Activated CD8-positive, alpha-beta memory T cell treated with anti-CD3 and anti-CD28 coated beads for 48 hours (primary cell): ENCODE measurements at regions not wholly inside any gene's neighbourhood (a gene's known extent, or its start where the extent isn't known, plus 50 kb on each side); places are given as distances from the start of the nearest gene placed in this dataset.
"Not testable (repeated sequence)": the region's sequence is repeated elsewhere in the genome, so short reads cannot be mapped to it uniquely, and the experiment has no call there.

ENCODE experiments used
- DNase-seq, 3 experiments: peaks; one replicate each; pipeline ENCODE4 v3.0.0-alpha.2; 2020; ENCODE audit warnings: low read depth in 2 of 3, low spot score in 2 of 3

DNA sequence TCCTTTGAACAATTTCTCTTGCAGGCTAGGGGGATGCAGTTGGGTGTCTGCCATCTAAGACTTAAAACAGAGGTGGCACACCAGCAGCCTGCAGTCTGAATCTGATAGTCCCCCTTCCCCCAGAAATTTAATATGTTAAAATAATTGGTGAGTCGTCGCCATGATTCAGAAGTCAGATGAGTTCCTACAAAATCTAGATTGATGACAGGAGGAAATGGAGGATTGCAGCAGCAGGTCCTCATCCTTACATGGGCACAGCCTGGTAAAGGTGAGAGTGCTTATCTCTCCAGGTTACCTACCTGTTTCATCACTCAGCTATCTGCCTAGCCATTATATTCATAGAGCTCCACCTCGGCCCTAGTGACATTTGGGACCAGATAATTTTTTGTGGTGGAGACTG is 112.3 kb downstream of the PCSK1 start:
- DNase-seq: no peak

DNA sequence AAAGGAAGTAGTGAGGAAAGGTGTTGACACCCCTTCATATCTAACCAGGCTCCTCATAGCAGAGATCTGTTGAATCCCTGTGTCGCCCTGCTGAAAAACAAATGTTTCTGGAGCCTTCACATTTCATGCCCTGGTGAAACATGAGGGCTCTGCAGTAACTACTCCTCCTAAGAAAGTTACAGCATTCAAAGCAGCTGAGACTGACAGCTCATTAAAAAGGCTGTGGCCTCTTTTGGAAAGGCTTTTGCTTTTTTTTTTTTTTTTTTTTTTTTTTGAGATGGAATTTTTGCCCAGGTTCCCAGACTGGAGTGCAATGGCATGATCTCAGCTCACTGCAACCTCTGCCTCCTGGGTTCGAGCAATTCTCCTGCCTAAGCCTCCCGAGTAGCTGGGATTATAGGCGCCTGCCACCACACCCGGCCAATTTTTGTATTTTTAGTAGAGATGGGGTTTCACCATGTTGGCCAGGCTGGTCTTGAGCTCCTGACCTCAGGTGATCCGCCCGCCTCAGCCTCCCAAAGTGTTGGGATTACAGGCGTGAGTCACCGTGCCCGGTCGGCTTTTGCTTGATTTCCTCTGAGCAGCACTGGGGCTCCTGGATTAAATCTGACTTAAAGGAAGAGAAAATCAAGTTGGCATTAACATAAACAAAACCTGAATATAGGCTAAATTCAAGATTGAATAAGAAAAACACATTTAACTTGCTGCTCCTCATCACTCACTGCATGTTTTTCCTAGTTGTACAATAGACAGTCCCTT is 112.9 kb downstream of the PCSK1 start:
- DNase-seq: not testable (repeated sequence)

DNA sequence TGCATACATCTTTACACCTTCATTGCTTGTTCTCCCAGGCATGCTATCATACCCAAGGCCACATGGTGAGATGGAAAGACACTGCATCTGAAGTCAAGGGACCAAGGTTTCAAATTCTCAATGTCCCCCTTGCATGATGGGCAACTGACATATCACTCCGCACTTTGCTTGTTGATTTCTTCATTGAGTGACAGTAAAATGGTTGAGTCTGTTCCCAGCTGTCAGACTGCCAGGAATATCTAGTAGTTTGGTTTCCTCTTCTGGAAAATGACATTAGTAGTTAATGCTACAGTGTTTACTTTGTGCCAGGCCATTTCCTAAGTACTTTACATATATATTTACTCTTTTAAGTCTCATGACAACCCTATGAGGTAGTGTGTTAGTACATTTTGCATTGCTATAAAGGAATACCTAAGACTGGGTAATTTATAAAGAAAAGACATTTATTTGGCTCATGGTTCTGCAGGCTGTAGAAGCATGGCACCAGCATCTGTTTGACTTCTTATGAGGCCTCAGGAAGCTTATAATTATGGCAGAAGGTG is 114.4 kb downstream of the PCSK1 start:
- no peak for DNase-seq

DNA sequence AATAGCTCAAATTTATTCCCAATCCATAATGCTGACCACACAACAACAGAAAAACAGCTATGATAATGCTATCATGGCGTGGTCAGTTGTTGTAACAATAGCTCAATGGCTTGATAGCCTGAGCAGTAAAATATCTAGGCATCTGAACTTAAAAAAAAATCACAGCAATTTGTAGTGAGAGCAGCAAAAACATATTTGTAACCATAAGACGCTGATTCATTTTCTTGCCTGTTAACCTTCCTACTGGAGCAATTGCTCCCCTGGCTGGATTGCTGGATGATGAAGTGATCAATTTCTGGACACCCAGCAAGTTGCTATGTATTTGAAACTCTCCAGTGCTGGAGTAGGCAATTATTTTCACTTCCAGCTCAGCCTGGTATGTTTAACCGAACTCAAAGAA is 115.1 kb downstream of the PCSK1 start:
- DNase-seq: no peak

DNA sequence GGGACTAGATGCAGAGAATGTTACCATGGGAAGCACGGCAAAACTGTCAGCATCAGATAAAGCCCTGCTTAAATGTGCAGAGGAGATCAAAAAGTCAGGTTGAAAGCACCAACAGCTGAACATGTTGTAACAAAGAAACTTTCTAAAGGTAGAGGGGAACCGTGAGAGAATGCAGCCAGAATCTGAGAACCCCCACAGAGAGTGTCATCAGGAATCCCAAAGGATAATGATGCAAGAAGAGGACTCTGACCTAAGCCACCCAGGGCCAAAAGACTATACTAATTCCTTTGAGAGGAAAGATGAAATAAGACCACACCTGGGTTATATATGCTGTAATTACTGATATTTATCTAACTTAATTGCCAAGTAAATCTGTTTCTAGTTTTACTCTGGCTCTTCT is 116.6 kb downstream of the PCSK1 start:
- no peak for DNase-seq

DNA sequence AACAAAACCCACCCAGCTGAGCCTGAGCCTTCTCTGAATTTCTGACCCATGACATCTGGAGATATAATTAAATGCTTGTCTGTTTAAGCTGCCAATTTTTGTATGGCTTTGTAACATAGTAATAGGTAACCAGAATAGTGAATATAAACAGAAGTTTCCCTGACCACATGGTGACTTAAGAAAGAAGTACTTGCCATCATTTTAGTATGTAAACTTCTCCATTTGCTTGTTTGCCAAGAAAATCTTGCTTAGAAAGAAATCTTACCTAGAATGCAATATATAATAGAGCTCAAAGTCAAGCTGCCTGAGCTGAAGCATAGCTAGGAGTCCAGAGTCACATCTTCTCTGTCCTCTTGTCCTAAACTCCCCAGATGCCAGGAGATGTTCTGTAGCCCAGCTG is 117.0 kb downstream of the PCSK1 start:
- no peak for DNase-seq

DNA sequence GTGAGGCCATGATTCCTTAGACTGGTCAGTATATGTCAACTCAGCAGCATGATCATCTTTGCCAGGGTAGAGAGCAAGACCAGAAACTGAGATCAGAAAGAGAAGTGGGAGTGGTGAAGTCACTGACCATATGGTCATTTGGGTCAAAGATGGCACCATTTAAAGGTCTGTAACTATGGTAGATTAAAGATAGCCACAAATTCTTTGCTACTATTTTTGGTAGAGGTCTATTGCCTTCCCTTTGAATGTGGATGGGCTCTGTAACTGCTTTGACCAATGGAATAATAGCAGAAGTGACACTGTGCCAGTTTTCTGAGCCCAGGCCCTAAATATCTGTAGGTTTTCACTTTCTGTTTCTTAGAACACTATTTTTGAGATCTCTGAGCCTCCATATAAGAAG is 117.6 kb downstream of the PCSK1 start:
- DNase-seq: no peak

DNA sequence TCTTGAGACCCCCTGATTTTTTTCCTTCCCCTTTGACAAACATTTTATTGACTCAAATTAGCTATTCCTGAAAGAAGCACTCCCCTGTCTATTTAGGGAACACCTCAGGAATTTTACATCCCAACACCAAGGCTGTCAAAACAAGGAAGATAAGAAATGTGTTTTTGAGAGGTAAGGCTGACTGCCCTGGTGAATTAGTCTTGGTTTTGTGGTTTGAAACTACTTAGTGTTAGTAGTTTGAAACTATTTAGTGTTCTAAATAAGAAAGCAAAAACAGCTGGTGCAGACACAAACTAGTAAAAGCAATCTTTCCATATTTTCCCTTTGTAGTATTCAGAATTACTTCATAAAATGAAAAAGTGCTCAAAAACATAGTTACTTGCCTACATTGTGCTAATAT is 120.7 kb downstream of the PCSK1 start:
- DNase-seq: no peak

DNA sequence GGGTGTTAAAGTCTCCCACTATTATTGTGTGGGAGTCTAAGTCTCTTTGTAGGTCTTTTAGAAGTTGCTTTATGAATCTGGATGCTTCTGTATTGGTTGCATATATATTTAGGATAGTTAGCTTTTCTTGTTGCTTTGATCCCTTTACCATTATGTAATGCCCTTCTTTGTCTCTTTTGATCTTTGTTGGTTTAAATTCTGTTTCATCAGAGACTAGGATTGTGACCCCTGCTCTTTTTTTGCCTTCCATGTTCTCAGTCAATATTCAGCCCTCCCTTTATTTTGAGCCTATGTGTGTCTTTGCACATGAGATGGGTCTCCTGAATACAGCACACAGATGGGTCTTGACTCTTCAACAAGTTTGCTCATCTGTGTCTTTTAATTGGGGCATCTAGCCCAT is 126.0 kb downstream of the PCSK1 start:
- not testable (repeated sequence) for DNase-seq

DNA sequence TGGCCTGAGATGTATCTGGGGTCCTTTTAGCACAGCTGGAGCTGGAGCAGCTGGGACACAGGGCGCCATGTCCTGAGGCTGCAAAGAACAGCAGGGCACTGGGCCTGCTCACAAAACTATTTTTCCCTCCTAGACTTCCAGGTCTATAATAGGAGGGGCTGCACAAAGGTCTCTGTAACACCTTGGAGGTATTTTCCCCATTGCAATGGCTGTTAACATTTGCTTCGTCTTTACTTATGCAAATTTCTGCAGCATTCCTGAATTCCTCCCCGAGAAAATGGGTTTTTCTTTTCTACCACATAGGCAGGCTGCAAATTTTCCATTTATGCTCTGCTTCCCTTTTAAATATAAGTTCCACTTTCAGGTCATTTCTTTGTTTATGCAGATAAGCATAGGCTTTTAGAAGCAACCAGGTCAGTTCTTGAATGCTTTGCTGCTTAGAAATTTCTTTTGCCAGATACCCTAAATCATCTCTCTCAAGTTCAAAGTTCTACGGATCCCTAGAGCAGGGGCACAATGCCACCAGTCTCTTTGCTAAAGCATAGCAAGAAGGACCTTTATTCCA is 130.8 kb downstream of the PCSK1 start:
- DNase-seq: no peak

DNA sequence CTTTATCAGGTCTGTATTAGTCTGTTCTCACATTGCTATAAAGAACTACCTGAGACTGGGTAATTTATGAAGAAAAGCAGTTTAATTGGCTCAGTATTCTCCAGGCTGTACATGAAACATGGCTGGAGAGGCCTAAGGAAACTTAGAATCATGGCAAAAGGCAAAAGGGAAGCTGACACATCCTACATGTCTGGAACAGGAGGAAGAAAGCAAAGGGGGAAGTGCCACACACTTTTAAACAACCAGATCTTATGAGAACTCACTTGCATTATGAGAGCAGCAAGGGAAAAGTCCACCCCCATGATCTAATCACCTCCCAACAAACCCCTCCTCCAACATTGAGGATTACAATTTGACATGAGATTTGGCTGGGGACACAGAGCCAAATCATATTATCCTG is 132.1 kb downstream of the PCSK1 start:
- no peak for DNase-seq

DNA sequence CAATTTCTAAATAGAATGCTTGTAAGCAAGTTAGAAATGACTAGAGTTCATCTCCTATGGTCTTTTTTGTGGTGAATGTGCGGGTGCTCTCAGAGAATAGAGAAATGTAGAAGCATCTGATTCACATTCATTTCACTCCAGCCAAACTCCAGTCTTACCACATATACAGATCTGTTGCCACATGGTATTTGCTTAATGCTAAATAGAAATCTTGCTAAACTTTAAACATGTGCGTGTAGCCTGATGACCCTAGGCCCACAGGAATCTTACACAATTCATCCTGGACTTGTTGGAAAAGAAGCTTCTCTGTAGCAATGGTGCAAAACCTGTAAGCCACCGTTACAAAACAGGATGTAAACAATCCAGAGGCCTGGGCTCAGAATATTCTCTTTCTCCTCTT is 135.2 kb downstream of the PCSK1 start:
- no peak for DNase-seq

DNA sequence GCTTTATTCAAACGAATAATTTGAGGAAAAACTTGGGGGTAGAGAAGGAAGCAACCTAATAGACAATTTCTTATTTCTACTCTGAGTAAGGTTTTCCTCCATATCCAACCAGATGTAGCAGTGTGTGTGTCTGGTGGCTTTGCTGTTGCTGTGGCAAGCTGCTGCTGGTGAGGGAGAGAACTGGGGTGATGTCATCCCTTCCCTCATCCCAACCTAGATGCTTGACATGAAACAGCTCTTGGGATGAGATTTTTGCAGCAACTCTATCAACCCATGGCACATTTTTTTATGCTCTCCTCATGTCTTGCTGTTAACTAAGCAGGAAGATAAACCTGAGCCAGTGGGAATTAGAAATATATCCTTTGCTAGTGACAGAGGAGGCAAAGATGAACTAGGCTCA is 135.8 kb downstream of the PCSK1 start:
- DNase-seq: no peak

DNA sequence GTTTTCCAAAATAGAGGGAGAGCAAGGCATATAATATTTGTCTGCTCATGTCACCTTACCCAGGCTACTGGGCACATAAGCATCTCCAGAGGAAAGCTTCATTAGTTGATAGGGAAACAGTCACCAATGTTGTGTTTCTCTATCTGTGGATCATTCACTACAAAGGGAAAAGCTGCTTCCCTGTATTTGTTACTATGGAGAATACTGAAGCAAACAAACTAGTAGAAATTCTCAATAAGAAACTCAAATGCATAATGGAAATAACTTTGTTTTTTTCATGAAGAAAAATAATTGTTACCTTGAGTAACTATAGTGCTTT is 138.2 kb downstream of the PCSK1 start:
- DNase-seq: no peak

DNA sequence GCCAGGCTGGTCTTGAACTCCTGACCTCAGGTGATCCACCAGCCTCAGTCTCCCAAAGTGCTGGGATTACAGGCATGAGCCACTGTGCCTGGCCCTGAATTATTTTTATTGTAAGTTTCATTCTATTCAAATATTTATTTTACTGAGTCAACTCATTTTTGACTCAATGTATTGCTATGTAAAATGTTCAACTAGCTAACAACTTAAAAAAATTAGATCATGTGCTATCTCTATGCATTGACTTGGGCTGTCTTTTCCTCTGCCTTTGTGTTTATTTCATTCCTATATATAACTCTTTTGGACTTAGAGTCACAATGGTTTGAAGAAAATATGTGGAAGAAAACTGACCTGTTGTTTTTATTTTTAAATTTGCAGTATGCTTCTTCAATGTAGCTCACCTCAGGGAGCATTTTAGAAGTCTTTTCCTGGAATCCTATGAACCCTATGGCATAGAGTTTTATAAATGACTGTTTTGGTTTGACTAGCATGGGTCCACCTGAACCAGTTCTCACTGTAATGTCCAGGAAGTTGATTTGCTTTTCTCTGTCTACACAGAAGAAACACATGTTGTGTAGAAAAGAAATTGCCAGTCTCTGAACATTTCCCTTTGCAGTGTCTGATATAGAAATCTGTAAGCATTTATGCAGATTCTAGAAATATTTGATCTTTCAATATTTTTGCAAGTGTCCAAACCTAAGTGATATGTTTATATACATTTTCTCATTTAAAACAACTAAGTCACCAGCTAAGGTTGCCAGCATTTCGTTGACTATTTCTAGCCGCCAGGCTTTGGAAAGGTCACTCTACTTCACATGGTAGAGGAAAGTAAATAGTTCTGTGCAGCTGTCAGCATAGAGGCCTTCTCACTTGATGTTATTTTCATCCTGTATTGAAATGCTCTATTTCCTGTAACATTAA is 138.8 kb downstream of the PCSK1 start:
- no peak for DNase-seq

DNA sequence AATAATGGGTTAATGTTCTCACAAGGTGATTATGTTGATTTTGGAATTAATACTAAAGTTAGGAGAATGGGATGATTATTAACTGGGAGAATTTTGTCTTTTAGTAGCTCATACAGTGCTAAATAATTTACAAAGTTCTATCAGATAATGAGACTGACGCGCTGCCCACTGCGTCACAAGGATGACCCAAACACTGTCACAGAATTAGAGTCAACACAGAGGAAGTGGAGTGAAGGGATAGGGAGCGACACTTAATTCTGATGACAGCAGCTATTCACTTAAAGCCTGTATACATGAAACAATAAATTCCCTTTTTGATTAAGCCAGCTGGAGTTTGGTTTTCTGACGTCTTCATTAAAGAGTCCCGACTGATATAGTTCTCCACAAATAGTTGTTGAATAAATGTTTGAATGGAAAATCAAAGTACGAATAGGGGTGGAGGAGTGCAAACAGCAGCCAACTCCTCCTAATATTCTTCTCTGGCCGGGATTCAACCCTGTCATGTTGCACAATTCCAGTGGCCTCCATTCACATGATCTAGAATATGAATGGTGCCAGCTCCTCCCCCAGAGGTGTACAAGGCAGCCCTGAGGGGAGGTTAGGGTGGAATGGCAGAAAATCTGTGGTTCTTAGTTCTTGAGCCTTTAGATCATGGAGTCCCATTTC is 140.3 kb downstream of the PCSK1 start:
- DNase-seq: no peak

DNA sequence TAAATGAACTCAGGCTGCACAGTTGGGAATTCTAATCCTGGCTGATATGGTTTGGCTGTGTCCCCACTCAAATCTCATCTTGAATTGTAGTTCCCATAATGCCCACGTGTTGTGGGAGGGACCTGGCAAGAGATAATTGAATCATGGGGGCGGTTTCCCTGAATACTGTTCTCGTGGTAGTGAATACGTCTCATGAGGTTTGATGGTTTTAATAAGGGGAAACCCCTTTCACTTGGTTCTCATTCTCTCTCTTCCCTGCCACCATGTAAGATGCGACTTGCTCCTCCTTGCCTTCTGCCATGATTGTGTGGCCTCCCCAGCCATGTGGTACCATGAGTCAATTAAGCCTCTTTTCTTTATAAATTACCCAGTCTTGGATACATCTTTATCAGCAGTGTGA is 143.8 kb downstream of the PCSK1 start:
- not testable (repeated sequence) for DNase-seq

DNA sequence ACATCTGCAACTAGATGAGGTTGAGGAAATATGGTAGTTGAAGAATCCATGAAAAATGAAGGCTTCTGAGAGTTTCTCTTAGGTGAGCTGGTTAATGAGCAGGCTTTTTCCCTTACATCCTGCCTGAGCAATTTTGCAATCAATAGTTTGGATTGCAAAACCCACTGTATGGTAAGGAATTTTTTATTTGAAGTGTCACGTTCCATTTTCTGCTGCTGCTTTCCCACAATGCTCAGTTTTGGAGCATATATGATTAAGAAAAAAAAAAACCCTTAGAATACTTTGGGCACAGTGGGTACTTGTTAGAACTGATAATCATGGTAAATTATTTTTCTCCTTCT is 144.2 kb downstream of the PCSK1 start:
- no peak for DNase-seq

DNA sequence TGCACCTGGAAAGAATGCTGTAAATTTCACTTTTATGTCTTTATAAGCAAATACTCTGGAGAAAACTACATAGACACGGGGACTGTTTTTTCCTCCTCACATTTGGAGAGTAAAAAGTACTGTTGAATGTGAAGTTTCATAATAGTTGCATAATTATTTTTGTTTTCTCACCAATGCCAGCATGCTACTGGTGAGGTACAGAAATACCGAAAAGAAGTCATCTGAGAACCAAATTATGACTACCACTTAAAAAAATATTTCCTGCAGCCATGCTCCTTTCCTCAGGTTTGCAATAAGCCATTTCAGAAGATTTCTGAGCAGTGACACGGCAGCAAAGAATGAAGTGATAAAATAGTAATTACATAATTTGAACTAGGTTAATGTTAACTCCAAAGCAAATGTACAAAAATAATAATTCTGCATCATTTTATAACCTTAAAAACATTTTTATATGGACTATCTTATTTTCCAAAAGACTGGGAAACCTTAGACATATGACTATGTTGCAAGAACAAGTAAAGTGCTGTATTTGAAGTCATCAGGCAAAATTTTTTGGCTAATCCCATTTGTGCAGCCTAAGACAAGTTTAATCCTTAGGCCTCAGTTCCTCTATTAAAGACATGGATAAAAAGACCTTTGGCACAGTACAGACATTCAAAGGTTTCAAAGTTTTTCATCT is 144.7 kb downstream of the PCSK1 start:
- no peak for DNase-seq

DNA sequence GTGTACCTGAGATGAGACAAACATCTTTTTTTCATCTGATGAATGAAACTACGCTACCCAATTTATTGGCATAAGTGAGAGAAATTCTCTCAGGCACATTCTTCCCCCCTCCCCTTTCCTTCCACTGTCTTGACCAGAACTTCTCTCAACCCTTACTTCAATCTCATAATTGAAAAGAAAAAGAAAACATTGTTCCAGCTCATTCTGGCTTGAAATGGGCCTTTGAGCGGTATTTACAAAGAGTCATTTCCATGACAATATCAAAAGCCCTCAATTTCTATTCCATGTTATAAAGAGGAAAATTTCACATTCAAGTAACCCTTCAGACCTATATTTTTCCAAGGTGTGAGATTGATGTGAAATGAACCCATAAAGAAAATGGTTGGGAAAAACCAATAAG is 145.9 kb downstream of the PCSK1 start:
- DNase-seq: no peak

DNA sequence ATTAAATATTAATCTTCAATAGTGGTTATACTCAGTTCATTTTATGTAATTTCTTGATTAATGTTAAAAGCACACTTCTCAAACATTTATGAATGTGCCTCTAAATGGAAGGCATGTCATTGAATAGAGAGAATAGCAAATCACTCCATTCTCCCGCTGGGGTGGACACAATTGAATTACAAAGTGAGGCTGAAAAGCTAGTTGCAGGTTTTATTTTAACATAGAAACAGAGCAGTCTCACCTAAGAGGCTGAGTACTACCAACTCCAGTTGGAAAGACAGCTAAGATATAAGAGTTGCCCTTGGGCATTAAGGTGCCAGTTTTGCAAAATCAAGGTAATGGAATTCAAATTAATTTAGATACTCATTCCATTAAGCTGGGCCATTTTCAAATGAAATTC is 147.2 kb downstream of the PCSK1 start:
- DNase-seq: no peak
